OCI-LY7 (cell line): ENCODE measurements at regions not wholly inside any gene's neighbourhood (a gene's known extent, or its start where the extent isn't known, plus 50 kb on each side); places are given as distances from the start of the nearest gene placed in this dataset.
A peak's percentile ranks its signal among the peaks of the same experiment; 100 is the strongest.

Source experiments
- BruUV-seq: library from RNA; stranded (reverse); fragments of 400-500 nt; replicated peaks from 2 replicates; lab custom pipeline; 2021; lab: Mats Ljungman, UMichigan
- CTCF ChIA-PET: fragments of 300-600 bp; sonication (Branson Sonifier 250); formaldehyde crosslinking; loops from one replicate; lab custom pipeline; 2022; ENCODE audit warnings: antibody characterized with exemption; ENCODE audit not compliant: unreplicated experiment; lab: Charles Lee
- POLR2A ChIA-PET: fragments of 300-600 bp; sonication (Branson Sonifier 250); formaldehyde crosslinking; loops from one replicate; lab custom pipeline; 2022; ENCODE audit warnings: antibody characterized with exemption; lab: Charles Lee
- DNase-seq: peaks from one replicate; pipeline ENCODE4 v3.0.0-alpha.2; 2015; ENCODE audit warnings: low spot score
- H2AFZ ChIP-seq: fragments of 200-600 bp; sonication (generic), shearing (Covaris generic); 2 replicates; pipeline ENCODE4 v1.6.1; 2014; ENCODE audit warnings: mild to moderate bottlenecking, antibody characterized with exemption, low read length, moderate library complexity
- H3K27ac ChIP-seq: fragments of 200-600 bp; sonication (generic); 2 replicates; pipeline ENCODE4 v1.5.1; 2014; ENCODE audit warnings: mixed run types, low read depth, mild to moderate bottlenecking, moderate library complexity, low read length, inconsistent platforms; ENCODE audit not compliant: poor library complexity, severe bottlenecking
- H3K36me3 ChIP-seq: fragments of 200-600 bp; sonication (generic); 2 replicates; pipeline ENCODE4 v1.6.1; 2014; ENCODE audit warnings: mild to moderate bottlenecking, antibody characterized with exemption, low read length, moderate library complexity, mixed read lengths; ENCODE audit not compliant: insufficient read depth
- H3K4me1 ChIP-seq: fragments of 200-600 bp; sonication (generic); 2 replicates; pipeline ENCODE4 v1.5.1; 2014; ENCODE audit warnings: mild to moderate bottlenecking, low read length; ENCODE audit not compliant: insufficient read depth, poor library complexity, severe bottlenecking
- H3K4me2 ChIP-seq: fragments of 200-600 bp; sonication (generic); 2 replicates; pipeline ENCODE4 v1.6.1; 2014; ENCODE audit warnings: mild to moderate bottlenecking, low read length
- H3K4me3 ChIP-seq: fragments of 200-600 bp; sonication (generic); 2 replicates; pipeline ENCODE4 v1.5.1; 2014; ENCODE audit warnings: mild to moderate bottlenecking, low read depth, low read length; ENCODE audit not compliant: poor library complexity, severe bottlenecking
- H3K79me2 ChIP-seq: fragments of 200-600 bp; sonication (generic); 2 replicates; pipeline ENCODE4 v1.6.1; 2016; ENCODE audit warnings: low read depth, mild to moderate bottlenecking, low read length, moderate library complexity, mixed read lengths; ENCODE audit not compliant: insufficient read depth
- H3K9me2 ChIP-seq: fragments of 200-600 bp; sonication (generic); 2 replicates; pipeline ENCODE4 v1.6.1; 2016; ENCODE audit warnings: mild to moderate bottlenecking, low read length, mixed read lengths; ENCODE audit not compliant: insufficient read depth
- H3K9me3 ChIP-seq: fragments of 200-600 bp; sonication (generic); 2 replicates; pipeline ENCODE4 v1.6.1; 2014; ENCODE audit warnings: mild to moderate bottlenecking, mixed run types, low read length, mixed read lengths
- H4K20me1 ChIP-seq: fragments of 200-600 bp; sonication (generic); 2 replicates; pipeline ENCODE4 v1.6.1; 2014; ENCODE audit warnings: mild to moderate bottlenecking, antibody characterized with exemption, low read length, moderate library complexity, mixed read lengths; ENCODE audit not compliant: insufficient read depth
- EZH2phosphoT487 ChIP-seq: fragments of 200-600 bp; sonication (generic); IDR thresholded peaks from 2 replicates; pipeline ENCODE4 v1.6.1; 2018; ENCODE audit warnings: low read depth, borderline replicate concordance, mild to moderate bottlenecking, mixed run types, antibody characterized with exemption, low read length, moderate library complexity, mixed read lengths
- intact Hi-C: fragments of 100-400 bp; cut with micrococcal nuclease; formaldehyde crosslinking; loops from one replicate; pipeline ENCODE4 v1.10.0; 2022; ENCODE audit not compliant: unreplicated experiment
- TF ChIP-seq, protein P1 (sequence below): fragments of 200-600 bp; sonication (generic); conservative IDR thresholded peaks from 2 replicates; pipeline ENCODE4 v1.5.1; 2014; ENCODE audit warnings: mild to moderate bottlenecking, antibody characterized with exemption, low read length, moderate library complexity, mixed read lengths

DNA sequence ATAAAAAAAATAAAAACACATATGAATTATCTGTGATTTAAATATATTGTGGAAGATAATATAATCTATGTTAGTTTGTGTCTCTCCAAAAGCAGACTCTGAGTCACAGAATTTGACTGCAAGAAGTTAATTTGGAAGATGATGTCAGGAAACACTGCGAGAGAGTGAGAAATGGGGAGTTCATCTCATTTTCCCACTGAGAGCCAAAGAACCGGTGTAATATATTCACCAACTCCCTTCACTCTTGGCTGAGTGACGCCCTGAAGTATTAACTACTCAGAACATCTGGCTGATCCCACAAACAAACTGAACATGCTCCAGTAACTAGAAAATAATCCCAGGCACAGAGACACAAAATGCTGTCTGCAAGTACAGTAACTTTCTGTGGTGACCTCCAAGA lies 345.8 kb upstream of the SPANXN1 start:
- Histone ChIP-seq H2AFZ (no peak overlapping the region), H3K9me2 (no peaks in the 10 kb centered on the region), H3K79me2 (no peaks in the 10 kb centered on the region), H3K36me3 (no peaks in the 10 kb centered on the region), H3K27ac (no peak overlapping the region), H3K9me3 (no peaks in the 10 kb centered on the region), H4K20me1 (no peaks in the 10 kb centered on the region), H3K4me1 (no peaks in the 10 kb centered on the region), H3K4me2 (no peak overlapping the region), H3K4me3 (no peak overlapping the region)
- DNase-seq: no peak
- TF ChIP-seq, protein P1, sequence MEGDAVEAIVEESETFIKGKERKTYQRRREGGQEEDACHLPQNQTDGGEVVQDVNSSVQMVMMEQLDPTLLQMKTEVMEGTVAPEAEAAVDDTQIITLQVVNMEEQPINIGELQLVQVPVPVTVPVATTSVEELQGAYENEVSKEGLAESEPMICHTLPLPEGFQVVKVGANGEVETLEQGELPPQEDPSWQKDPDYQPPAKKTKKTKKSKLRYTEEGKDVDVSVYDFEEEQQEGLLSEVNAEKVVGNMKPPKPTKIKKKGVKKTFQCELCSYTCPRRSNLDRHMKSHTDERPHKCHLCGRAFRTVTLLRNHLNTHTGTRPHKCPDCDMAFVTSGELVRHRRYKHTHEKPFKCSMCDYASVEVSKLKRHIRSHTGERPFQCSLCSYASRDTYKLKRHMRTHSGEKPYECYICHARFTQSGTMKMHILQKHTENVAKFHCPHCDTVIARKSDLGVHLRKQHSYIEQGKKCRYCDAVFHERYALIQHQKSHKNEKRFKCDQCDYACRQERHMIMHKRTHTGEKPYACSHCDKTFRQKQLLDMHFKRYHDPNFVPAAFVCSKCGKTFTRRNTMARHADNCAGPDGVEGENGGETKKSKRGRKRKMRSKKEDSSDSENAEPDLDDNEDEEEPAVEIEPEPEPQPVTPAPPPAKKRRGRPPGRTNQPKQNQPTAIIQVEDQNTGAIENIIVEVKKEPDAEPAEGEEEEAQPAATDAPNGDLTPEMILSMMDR: no peak
- no peak for TF ChIP-seq EZH2phosphoT487
- intact Hi-C loops: no loop called here
- ChIA-PET POLR2A (no interaction called here), CTCF (no interaction called here)
- BruUV-seq: no TSS peak

DNA sequence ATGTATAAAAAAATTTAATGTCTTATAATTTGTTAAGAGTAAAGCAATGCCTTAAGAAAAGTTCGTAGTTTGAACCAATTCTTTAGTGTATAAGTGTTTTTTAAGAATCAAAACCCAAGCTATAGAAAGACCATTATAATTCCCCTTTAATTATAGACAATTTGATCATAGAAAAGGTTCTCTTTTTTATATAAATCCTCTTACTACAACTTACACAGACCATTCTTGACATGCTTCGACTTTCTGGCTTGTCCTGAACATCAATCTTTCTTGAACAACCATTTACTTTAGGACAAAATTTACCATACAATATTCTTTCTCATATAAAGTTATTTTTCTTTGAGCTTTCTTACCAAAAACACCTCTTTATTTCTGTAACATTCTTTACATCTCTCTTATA lies 330.5 kb upstream of the SPANXN1 start:
- no TSS peak for BruUV-seq
- Histone ChIP-seq H3K4me3 (no peak overlapping the region), H3K79me2 (no peaks in the 10 kb centered on the region), H3K4me1 (no peaks in the 10 kb centered on the region), H3K36me3 (no peaks in the 10 kb centered on the region), H3K4me2 (no peak overlapping the region), H3K27ac (no peak overlapping the region), H4K20me1 (no peaks in the 10 kb centered on the region), H3K9me3 (no peaks in the 10 kb centered on the region), H3K9me2 (no peaks in the 10 kb centered on the region), H2AFZ (no peak overlapping the region)
- TF ChIP-seq EZH2phosphoT487: no peak
- TF ChIP-seq, protein P1: no peak
- peak; percentile 2 for DNase-seq
- CTCF ChIA-PET: no interaction called here
- intact Hi-C loops: no loop called here
- POLR2A ChIA-PET: interaction anchor here (1.0 kb wide), 1 partner anchor 20 kb away, joined by 3 read pairs; no protein-coding TSS in a partner anchor

DNA sequence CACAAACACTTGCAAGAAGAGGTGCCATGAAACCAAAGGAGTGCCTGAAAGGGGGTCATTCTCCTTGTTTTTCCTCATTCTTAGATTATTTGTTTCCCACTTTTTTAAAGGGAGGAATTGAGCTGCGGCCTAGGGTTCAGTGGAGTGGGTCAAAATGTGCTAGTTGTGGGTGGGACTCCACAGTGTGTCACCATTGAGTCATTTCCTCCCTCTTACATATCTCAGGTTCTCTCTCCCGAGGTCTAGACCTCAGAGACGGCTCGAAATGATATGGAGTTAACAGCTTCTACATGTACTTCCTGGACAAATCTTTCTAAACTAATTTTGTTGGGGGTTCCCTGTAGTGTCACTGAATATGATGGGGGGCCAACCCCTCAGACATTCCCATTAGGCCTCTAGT lies 328.4 kb upstream of the SPANXN1 start:
- POLR2A ChIA-PET: no interaction called here

More for the DNA sequence above, 328.4 kb upstream of the SPANXN1 start:
- no peak for TF ChIP-seq EZH2phosphoT487
- TF ChIP-seq, protein P1: no peak
- H3K79me2 ChIP-seq: no peaks in the 10 kb centered on the region
- CTCF ChIA-PET: no interaction called here
- H3K4me2 ChIP-seq: no peak overlapping the region
- H3K4me3 ChIP-seq: no peak overlapping the region
- H3K27ac ChIP-seq: no peak overlapping the region
- no peaks in the 10 kb centered on the region for H3K4me1 ChIP-seq
- intact Hi-C loops: no loop called here
- H3K9me2 ChIP-seq: no peaks in the 10 kb centered on the region
- no peak for DNase-seq
- H2AFZ ChIP-seq: no peak overlapping the region
- H3K9me3 ChIP-seq: no peaks in the 10 kb centered on the region
- no peaks in the 10 kb centered on the region for H3K36me3 ChIP-seq
- no peaks in the 10 kb centered on the region for H4K20me1 ChIP-seq
- BruUV-seq: no TSS peak
